ENCODE measurements at regions not wholly inside any gene's neighbourhood (a gene's known extent, or its start where the extent isn't known, plus 50 kb on each side); places are given as distances from the start of the nearest gene placed in this dataset.

DNA sequence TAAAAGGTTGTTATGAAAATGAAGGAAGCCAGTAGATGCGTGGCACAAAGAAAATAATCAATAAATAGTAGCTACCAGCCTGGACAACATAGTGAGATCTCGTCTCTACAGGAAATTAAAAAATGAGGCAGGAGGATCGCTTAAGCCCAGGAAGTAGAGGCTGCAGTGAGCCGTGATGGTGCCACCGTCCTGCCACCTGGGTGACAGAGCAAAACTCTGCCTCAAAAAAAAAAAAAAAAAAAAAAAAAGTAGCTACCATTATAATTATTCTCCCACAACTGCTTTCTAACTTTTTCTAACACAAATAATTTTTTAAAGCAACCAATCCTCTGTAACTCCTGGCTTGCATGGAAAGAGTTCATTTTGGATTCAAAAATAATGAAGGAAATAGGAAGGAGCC is 133.0 kb downstream of the NDUFA12 start:
- TF ChIP-seq, protein P1, sequence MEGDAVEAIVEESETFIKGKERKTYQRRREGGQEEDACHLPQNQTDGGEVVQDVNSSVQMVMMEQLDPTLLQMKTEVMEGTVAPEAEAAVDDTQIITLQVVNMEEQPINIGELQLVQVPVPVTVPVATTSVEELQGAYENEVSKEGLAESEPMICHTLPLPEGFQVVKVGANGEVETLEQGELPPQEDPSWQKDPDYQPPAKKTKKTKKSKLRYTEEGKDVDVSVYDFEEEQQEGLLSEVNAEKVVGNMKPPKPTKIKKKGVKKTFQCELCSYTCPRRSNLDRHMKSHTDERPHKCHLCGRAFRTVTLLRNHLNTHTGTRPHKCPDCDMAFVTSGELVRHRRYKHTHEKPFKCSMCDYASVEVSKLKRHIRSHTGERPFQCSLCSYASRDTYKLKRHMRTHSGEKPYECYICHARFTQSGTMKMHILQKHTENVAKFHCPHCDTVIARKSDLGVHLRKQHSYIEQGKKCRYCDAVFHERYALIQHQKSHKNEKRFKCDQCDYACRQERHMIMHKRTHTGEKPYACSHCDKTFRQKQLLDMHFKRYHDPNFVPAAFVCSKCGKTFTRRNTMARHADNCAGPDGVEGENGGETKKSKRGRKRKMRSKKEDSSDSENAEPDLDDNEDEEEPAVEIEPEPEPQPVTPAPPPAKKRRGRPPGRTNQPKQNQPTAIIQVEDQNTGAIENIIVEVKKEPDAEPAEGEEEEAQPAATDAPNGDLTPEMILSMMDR (IDR thresholded peaks at IDR 0.05), result no peak
- no peak for TF ChIP-seq POLR2A (IDR thresholded peaks at IDR 0.05)

All from testis (tissue), 2 donors.